Urinary bladder (tissue), 3 donors: ENCODE measurements at regions not wholly inside any gene's neighbourhood (a gene's known extent, or its start where the extent isn't known, plus 50 kb on each side); places are given as distances from the start of the nearest gene placed in this dataset.

Experiments used
- DNase-seq: peaks from one replicate; pipeline ENCODE4 v3.0.0-alpha.2; 2015; ENCODE audit errors: extremely low spot score
- H3K27ac ChIP-seq: one replicate; pipeline ENCODE4 v1.5.1; 2013; ENCODE audit warnings: low read depth, mild to moderate bottlenecking, moderate library complexity
- H3K36me3 ChIP-seq: one replicate; pipeline ENCODE4 v1.6.1; 2013; ENCODE audit warnings: mild to moderate bottlenecking, moderate library complexity; ENCODE audit not compliant: insufficient read depth
- H3K4me1 ChIP-seq: one replicate; pipeline ENCODE4 v1.6.1; 2013; ENCODE audit warnings: mild to moderate bottlenecking, moderate library complexity; ENCODE audit not compliant: insufficient read depth
- H3K4me3 ChIP-seq: one replicate; pipeline ENCODE4 v1.5.1; 2013; ENCODE audit warnings: low read depth, low read length
- WGBS: extraction: QIAGEN DNeasy Blood & Tissue Kit; methylation state at CpG from one replicate; pipeline ENCODE4 v1.1.7; 2013; 5-methylcytosine and 5-hydroxymethylcytosine counted together
- donor health status: healthy with polysubstance abuse.
- donor health status: healthy.

DNA sequence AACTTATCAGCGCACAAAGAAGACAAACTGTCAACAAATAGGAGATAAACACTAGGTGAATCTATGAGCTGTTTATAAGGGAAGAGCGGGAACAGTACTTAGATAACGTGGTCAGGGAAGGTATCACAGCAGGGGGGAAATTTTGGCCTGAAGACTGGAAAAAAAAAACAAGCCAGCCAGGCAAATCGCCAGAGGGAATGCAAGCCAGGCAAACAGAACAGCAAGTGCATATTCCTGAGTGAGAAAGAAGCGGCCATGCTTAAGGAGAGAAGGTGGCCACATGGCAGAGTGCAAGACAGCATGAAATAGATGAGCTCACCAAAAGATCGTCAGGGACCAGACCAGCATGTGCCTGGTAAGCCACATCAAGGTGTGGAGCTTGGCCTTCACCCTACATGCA lies 466.5 kb upstream of the ARID1B start:
- no peak overlapping the region for H3K27ac ChIP-seq
- H3K36me3 ChIP-seq, result no peaks in the 10 kb centered on the region
- WGBS, result 54% methylated on average over 6 of the region's 6 CpGs
- no peak overlapping the region for H3K4me3 ChIP-seq
- no peak for DNase-seq
- no peaks in the 10 kb centered on the region for H3K4me1 ChIP-seq

GRCh38 chr6:156309017-156309416 lies 468.2 kb upstream of the ARID1B start:
- H3K27ac ChIP-seq, result no peak overlapping the region
- H3K36me3 ChIP-seq, result no peaks in the 10 kb centered on the region
- no peak overlapping the region for H3K4me3 ChIP-seq
- 92% methylated on average over 7 of the region's 7 CpGs for WGBS
- DNase-seq, result no peak
- no peaks in the 10 kb centered on the region for H3K4me1 ChIP-seq

DNA sequence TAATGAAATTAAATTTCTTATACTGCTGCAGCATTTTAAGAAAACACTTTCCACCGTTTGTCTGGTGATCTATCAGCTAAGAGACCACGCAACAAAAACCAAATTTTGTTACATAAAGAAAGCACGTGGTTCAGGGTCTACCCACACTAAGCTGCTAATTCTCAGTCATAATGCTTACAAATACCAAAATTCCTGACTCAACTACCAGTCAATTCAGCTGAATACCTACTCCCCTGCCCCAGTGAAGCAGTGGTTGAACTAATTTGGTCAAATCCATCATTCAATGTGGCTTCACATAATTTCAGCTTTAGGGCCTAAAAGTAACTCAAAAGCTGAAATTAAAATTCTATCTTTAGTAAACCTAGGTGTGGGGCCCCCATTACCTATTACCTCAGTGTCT lies 468.6 kb upstream of the ARID1B start:
- no peak for DNase-seq
- WGBS, result 92% methylated on average over 3 of the region's 3 CpGs
- H3K4me3 ChIP-seq, result no peak overlapping the region

GRCh38 chr6:156306531-156306930 lies 470.6 kb upstream of the ARID1B start:
- no peaks in the 10 kb centered on the region for H3K36me3 ChIP-seq
- WGBS, result 98% methylated on average over 3 of the region's 3 CpGs
- H3K4me3 ChIP-seq, result no peak overlapping the region
- DNase-seq, result no peak
- no peak overlapping the region for H3K27ac ChIP-seq
- H3K4me1 ChIP-seq, result no peaks in the 10 kb centered on the region

More for the DNA sequence above, 468.6 kb upstream of the ARID1B start:
- Histone ChIP-seq H3K4me1 (no peaks in the 10 kb centered on the region), H3K36me3 (no peaks in the 10 kb centered on the region), H3K27ac (no peak overlapping the region)

DNA sequence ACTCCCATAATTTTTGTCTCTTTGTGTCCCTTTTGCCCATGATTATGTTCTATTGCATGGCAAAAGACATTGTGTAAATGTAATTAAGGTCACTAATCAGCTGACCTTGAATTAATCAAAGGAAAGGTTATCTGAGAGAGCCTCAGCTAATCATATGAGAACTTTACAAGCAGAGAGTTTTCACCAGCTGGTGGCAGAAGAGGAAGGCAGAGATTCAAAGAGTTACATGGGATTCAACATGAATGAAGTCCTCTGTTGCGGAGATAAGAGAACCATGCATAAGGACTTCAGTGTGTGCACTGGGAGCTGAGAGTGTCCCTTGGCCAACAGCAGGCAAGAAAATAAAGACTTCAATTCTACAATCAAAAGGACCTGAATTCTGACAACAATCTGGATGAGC lies 494.1 kb upstream of the ARID1B start:
- no peak overlapping the region for H3K4me3 ChIP-seq
- no peak overlapping the region for H3K27ac ChIP-seq
- 98% methylated on average over 1 of the region's 1 CpG for WGBS
- H3K36me3 ChIP-seq, result no peaks in the 10 kb centered on the region
- no peak for DNase-seq
- no peaks in the 10 kb centered on the region for H3K4me1 ChIP-seq

DNA sequence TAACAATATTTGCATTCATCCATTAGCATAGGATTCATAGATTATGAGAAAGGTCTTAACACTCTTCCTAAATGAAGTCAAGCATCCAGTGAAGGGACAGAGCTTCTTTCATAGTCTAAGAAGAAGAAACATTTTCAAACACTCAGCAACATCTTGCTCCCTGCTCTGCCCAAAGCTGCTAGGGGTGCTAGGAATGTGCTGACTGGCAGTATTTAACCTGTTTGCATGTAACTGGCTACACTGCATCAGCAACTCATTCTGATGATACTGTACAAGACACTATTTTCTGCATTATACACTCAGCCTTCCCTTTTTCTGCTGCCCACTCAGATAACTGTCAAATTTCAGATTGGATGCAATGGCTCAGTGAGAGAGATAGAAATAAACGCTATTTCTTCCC lies 495.1 kb upstream of the ARID1B start:
- Histone ChIP-seq H3K4me3 (no peak overlapping the region), H3K4me1 (no peaks in the 10 kb centered on the region), H3K27ac (no peak overlapping the region), H3K36me3 (no peaks in the 10 kb centered on the region)
- no peak for DNase-seq
- 58% methylated on average over 1 of the region's 1 CpG for WGBS

GRCh38 chr6:156281266-156281665 lies 495.9 kb upstream of the ARID1B start:
- no peak overlapping the region for H3K27ac ChIP-seq
- 82% methylated on average over 4 of the region's 4 CpGs for WGBS
- DNase-seq, result no peak

GRCh38 chr6:156280065-156280464 lies 497.1 kb upstream of the ARID1B start:
- no peaks in the 10 kb centered on the region for H3K36me3 ChIP-seq
- 42% methylated on average over 4 of the region's 4 CpGs for WGBS
- no peak for DNase-seq

More at GRCh38 chr6:156281266-156281665, 495.9 kb upstream of the ARID1B start:
- Histone ChIP-seq H3K4me3 (no peak overlapping the region), H3K4me1 (no peaks in the 10 kb centered on the region), H3K36me3 (no peaks in the 10 kb centered on the region)

DNA sequence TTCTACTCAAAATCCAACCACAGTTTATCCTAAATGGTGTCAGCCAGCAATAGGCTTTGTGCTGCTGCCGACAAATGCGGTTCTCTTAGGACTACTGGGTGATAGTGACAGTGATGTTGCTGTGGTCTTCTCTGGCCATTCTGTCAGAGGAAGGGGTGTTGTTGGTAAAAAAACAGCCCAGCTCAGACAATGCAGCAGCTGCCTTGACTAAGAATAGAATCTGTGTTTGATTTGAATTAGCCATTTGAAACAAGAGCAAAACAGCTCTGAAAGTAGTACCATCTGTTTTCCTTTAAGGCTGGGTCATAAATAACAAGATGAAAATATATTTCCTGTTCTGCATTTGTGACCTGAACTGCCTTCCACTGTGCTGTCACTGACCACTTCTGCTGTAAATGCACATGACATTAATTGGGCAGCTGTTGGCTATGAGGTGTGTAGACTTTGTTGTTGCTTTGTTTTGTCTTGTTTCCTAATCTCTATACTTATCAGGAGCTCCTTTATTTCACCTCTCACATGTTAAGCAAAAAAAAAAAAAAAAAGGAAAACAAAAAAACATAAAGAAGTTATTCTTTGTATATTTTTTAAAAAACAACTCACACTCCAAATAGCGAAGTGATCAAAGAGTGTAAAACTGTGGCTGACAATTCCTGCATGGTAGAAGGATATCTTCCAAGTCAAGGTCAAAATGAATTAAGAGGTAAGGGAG lies 497.8 kb upstream of the ARID1B start:
- DNase-seq, result no peak
- Histone ChIP-seq H3K4me1 (no peaks in the 10 kb centered on the region), H3K36me3 (no peaks in the 10 kb centered on the region), H3K27ac (no peak overlapping the region), H3K4me3 (no peak overlapping the region)
- WGBS, result 49% methylated on average over 3 of the region's 3 CpGs

More at GRCh38 chr6:156280065-156280464, 497.1 kb upstream of the ARID1B start:
- no peak overlapping the region for H3K4me3 ChIP-seq
- no peaks in the 10 kb centered on the region for H3K4me1 ChIP-seq
- H3K27ac ChIP-seq, result no peak overlapping the region

DNA sequence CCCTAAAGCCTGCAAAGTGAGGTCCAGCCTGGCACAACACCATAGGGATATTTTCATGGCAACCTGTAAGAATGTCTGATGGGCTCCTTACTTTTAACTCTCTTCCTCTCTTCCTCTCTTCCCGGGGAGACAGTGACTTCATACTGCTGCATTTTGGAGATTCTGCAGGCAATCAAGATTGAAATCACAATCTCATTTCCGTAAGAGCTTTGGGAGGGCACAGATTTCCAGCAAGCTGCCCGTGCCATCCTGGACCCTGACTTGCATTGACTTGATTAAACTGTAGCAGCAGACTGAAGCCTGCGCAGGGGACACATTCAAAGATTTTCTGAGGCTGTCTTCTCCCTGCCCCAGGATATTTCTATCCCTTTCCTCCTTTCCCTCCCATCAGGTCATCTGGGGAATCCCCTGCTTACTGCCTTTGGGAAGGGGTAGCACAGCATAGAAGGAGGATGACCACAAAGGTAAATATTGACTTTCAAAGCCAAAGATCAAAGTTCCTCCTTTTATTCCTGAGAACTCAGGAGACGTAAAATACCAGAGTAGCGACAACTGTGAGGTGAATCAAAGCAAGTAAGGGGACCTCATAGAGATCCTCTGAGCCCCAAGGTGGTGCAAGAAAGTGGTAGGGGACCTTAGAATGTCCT lies 504.0 kb upstream of the ARID1B start:
- no peaks in the 10 kb centered on the region for H3K4me1 ChIP-seq
- no peaks in the 10 kb centered on the region for H3K36me3 ChIP-seq
- H3K27ac ChIP-seq, result no peak overlapping the region
- no peak for DNase-seq
- 89% methylated on average over 6 of the region's 6 CpGs for WGBS
- no peak overlapping the region for H3K4me3 ChIP-seq

GRCh38 chr6:156269751-156270369 lies 507.3 kb upstream of the ARID1B start:
- no peaks in the 10 kb centered on the region for H3K36me3 ChIP-seq
- 77% methylated on average over 8 of the region's 8 CpGs for WGBS

GRCh38 chr6:156268849-156269248 lies 508.3 kb upstream of the ARID1B start:
- no peak for DNase-seq
- no peaks in the 10 kb centered on the region for H3K36me3 ChIP-seq
- H3K27ac ChIP-seq, result no peak overlapping the region
- H3K4me3 ChIP-seq, result no peak overlapping the region
- H3K4me1 ChIP-seq, result no peaks in the 10 kb centered on the region
- WGBS, result 83% methylated on average over 3 of the region's 3 CpGs

More at GRCh38 chr6:156269751-156270369, 507.3 kb upstream of the ARID1B start:
- Histone ChIP-seq H3K4me3 (no peak overlapping the region), H3K4me1 (no peaks in the 10 kb centered on the region), H3K27ac (no peak overlapping the region)
- no peak for DNase-seq

DNA sequence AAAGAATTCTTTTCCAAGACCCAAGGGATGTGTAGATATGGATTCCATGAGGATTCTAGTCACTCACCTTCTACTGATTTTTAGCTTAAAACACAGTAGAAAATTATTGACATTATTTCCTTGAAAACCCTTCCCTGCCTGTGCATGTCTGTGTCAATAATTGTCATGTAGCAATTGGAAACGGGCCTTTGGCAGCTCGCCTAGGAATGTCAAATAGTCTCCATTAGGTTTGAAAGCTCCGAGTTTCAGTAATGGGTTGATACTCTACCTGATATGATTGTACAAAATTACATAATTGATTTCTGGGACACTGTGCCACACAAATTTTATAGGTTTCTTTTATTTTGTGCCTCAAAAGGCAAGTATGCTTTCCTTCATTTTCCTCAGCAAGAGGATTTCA lies 515.2 kb upstream of the ARID1B start:
- Histone ChIP-seq H3K4me1 (no peaks in the 10 kb centered on the region), H3K4me3 (no peak overlapping the region), H3K27ac (no peak overlapping the region), H3K36me3 (no peaks in the 10 kb centered on the region)
- peak; percentile 36 for DNase-seq
- 82% methylated on average over 3 of the region's 3 CpGs for WGBS

GRCh38 chr6:156260815-156261214 lies 516.4 kb upstream of the ARID1B start:
- 63% methylated on average over 3 of the region's 3 CpGs for WGBS
- Histone ChIP-seq H3K36me3 (no peaks in the 10 kb centered on the region), H3K4me1 (no peaks in the 10 kb centered on the region), H3K27ac (no peak overlapping the region), H3K4me3 (no peak overlapping the region)
- DNase-seq, result no peak
